Mesendoderm (in vitro differentiated cells): ENCODE measurements at regions not wholly inside any gene's neighbourhood (a gene's known extent, or its start where the extent isn't known, plus 50 kb on each side); places are given as distances from the start of the nearest gene placed in this dataset.
A peak's percentile ranks its signal among the peaks of the same experiment; 100 is the strongest.
"Not testable (repeated sequence)": the region's sequence is repeated elsewhere in the genome, so short reads cannot be mapped to it uniquely, and the experiment has no call there.

ENCODE experiments used
- DNase-seq: peaks from one replicate; pipeline ENCODE4 v3.0.0; 2013
- H2AK5ac ChIP-seq: 2 replicates; pipeline ENCODE4 v1.6.1; 2013; ENCODE audit warnings: low read length, inconsistent platforms
- H2BK120ac ChIP-seq: 2 replicates; pipeline ENCODE4 v1.6.1; 2013; ENCODE audit warnings: low read depth, mild to moderate bottlenecking, low read length, moderate library complexity, mixed read lengths
- H2BK15ac ChIP-seq: replicated peaks from 2 replicates; pipeline ENCODE4 v1.6.1; 2013; ENCODE audit warnings: low read depth, mild to moderate bottlenecking, moderate library complexity
- H2BK5ac ChIP-seq: 2 replicates; pipeline ENCODE4 v1.6.1; 2013; ENCODE audit warnings: low read length, inconsistent platforms
- H3K18ac ChIP-seq: 2 replicates; pipeline ENCODE4 v1.6.1; 2013; ENCODE audit warnings: mild to moderate bottlenecking, low read length, mixed read lengths
- H3K23ac ChIP-seq: one replicate; pipeline ENCODE4 v1.6.1; 2013; ENCODE audit warnings: low read length
- H3K27ac ChIP-seq: 2 replicates; pipeline ENCODE4 v1.5.1; 2013; ENCODE audit warnings: low read depth, mild to moderate bottlenecking, inconsistent platforms, low read length, moderate library complexity
- H3K27me3 ChIP-seq: 2 replicates; pipeline ENCODE4 v1.6.1; 2013; ENCODE audit warnings: low read length, control low read depth, mild to moderate bottlenecking, inconsistent platforms; ENCODE audit not compliant: insufficient read depth, poor library complexity
- H3K36me3 ChIP-seq: 2 replicates; pipeline ENCODE4 v1.6.1; 2013; ENCODE audit warnings: low read length, inconsistent platforms; ENCODE audit not compliant: control insufficient read depth, insufficient read depth
- H3K4ac ChIP-seq: one replicate; pipeline ENCODE4 v1.6.1; 2013; ENCODE audit warnings: low read depth, mild to moderate bottlenecking, low read length, moderate library complexity
- H3K4me1 ChIP-seq: 2 replicates; pipeline ENCODE4 v1.6.1; 2013; ENCODE audit warnings: low read depth, low read length, inconsistent platforms; ENCODE audit not compliant: control insufficient read depth
- H3K4me2 ChIP-seq: 2 replicates; pipeline ENCODE4 v1.6.1; 2013; ENCODE audit warnings: low read length
- H3K4me3 ChIP-seq: 2 replicates; pipeline ENCODE4 v1.5.1; 2013; ENCODE audit warnings: mild to moderate bottlenecking, low read length
- H3K56ac ChIP-seq: one replicate; pipeline ENCODE4 v1.6.1; 2013; ENCODE audit warnings: low read length
- H3K79me1 ChIP-seq: 2 replicates; pipeline ENCODE4 v1.6.1; 2013; ENCODE audit warnings: low read length, inconsistent platforms
- H3K79me2 ChIP-seq: 2 replicates; pipeline ENCODE4 v1.6.1; 2013; ENCODE audit warnings: mild to moderate bottlenecking, low read length; ENCODE audit not compliant: control insufficient read depth, insufficient read depth
- H3K9ac ChIP-seq: 2 replicates; pipeline ENCODE4 v1.6.1; 2013; ENCODE audit warnings: low read length, inconsistent platforms
- H4K5ac ChIP-seq: one replicate; pipeline ENCODE4 v1.6.1; 2013; ENCODE audit warnings: low read length
- H4K8ac ChIP-seq: one replicate; pipeline ENCODE4 v1.6.1; 2013; ENCODE audit warnings: low read depth, mild to moderate bottlenecking, control low read depth, low read length, moderate library complexity
- WGBS: extraction: QIAGEN DNeasy Blood & Tissue Kit; methylation state at CpG from one replicate; pipeline ENCODE4 v1.1.7; 2013; ENCODE audit warnings: low lambda C conversion rate, missing lambda C conversion rate; ENCODE audit not compliant: insufficient coverage; ENCODE audit errors: extremely low coverage; 5-methylcytosine and 5-hydroxymethylcytosine counted together

- no peak overlapping the region for H4K8ac ChIP-seq
- no peaks in the 10 kb centered on the region for H3K36me3 ChIP-seq
- H3K18ac ChIP-seq, result no peak overlapping the region
- peak; percentile 32 for DNase-seq
- no peak overlapping the region for H3K4me3 ChIP-seq
- H4K5ac ChIP-seq, result no peak overlapping the region
- no peaks in the 10 kb centered on the region for H3K27me3 ChIP-seq
- H2BK15ac ChIP-seq, result no peak overlapping the region
- no peak overlapping the region for H2AK5ac ChIP-seq
- no peak overlapping the region for H3K56ac ChIP-seq
- H3K79me2 ChIP-seq, result no peaks in the 10 kb centered on the region
- no peak overlapping the region for H2BK120ac ChIP-seq
- H3K4me1 ChIP-seq, result no peaks in the 10 kb centered on the region
- no peaks in the 10 kb centered on the region for H3K79me1 ChIP-seq
- H3K27ac ChIP-seq, result no peak overlapping the region
- no CpG with 5 or more reads among the region's 2 CpGs for WGBS
- no peak overlapping the region for H3K4me2 ChIP-seq
- H3K23ac ChIP-seq, result no peak overlapping the region
- no peak overlapping the region for H2BK5ac ChIP-seq
- H3K9ac ChIP-seq, result no peak overlapping the region
- H3K4ac ChIP-seq, result no peak overlapping the region
Measured at GRCh38 chr5:25975885-25976284, 1062.5 kb downstream of the CDH9 start.

- Histone ChIP-seq H3K79me2 (no peaks in the 10 kb centered on the region), H3K4me1 (no peaks in the 10 kb centered on the region), H2BK15ac (no peak overlapping the region), H4K8ac (no peak overlapping the region), H2BK5ac (no peak overlapping the region), H3K18ac (no peak overlapping the region), H3K4ac (no peak overlapping the region), H4K5ac (no peak overlapping the region), H2BK120ac (no peak overlapping the region), H3K56ac (no peak overlapping the region), H3K23ac (no peak overlapping the region), H3K79me1 (no peaks in the 10 kb centered on the region), H3K4me3 (no peak overlapping the region), H3K27me3 (no peaks in the 10 kb centered on the region), H3K4me2 (no peak overlapping the region), H3K36me3 (no peaks in the 10 kb centered on the region), H3K9ac (no peak overlapping the region), H2AK5ac (no peak overlapping the region), H3K27ac (no peak overlapping the region)
- WGBS, result no CpG with 5 or more reads among the region's 1 CpG
- DNase-seq, result no peak
Measured at GRCh38 chr5:25974451-25974850, 1063.9 kb downstream of the CDH9 start.

DNA sequence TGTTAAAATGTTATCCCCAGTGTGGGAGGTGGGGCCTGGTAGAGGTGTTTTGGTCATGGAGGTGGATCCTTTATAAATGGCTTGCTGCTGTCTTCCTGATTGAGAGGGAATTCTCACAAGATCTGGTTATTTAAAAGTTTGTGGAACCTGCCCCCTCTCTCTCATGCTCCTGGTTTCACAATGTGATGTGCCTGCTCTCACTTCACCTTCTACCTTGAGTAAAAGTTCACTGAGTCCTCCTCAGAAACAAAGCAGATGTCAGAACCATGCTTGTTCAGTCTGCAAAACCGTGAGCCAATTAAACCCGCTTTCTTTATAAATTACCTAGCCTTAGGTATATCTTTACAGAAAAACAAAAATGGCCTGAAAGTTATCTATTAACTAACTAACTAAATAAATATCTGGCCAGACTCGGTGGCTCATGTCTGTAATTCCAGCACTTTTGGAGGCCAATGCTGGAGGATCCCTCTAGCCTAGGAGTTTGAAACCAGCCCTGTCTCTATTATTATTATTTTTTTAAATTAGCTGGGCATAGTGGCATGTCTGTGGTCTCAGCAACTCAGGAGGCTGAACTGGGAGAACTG, 1067.4 kb downstream of the CDH9 start:
- Histone ChIP-seq H3K18ac (no peak overlapping the region), H3K27ac (no peak overlapping the region), H3K4me2 (no peak overlapping the region), H3K4me3 (no peak overlapping the region), H3K4me1 (no peaks in the 10 kb centered on the region), H2BK120ac (no peak overlapping the region), H4K5ac (no peak overlapping the region), H2BK5ac (no peak overlapping the region), H3K36me3 (no peaks in the 10 kb centered on the region), H2BK15ac (no peak overlapping the region), H3K23ac (no peak overlapping the region), H3K4ac (no peak overlapping the region), H3K27me3 (no peaks in the 10 kb centered on the region), H3K79me2 (no peaks in the 10 kb centered on the region), H4K8ac (no peak overlapping the region), H3K56ac (no peak overlapping the region), H2AK5ac (no peak overlapping the region), H3K79me1 (no peaks in the 10 kb centered on the region), H3K9ac (no peak overlapping the region)
- WGBS, result no CpG with 5 or more reads among the region's 3 CpGs
- no peak for DNase-seq

DNA sequence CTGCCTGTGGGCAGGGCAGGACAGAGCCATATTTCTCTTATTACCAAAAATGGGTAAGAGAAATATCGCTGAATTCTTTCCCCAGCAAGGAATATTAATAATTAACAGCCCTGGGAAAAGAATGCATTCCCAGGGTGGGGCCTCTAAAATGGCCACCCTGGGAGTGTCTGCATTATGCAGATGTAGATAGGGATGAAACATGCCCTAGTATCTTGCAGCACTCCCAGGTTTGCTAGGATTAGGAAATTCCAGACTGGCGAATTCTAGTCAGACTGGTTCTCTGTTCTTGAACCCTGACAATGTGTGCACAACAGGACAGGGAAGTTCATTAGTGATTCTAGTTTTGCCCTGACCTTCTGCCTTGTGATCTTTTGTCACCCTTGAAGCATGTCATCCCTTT, 1069.3 kb downstream of the CDH9 start:
- not testable (repeated sequence) for H3K79me1 ChIP-seq, H2AK5ac ChIP-seq, H2BK120ac ChIP-seq, H3K4ac ChIP-seq, H2BK5ac ChIP-seq, H3K4me1 ChIP-seq, H3K18ac ChIP-seq, H3K27ac ChIP-seq, H3K56ac ChIP-seq, H3K36me3 ChIP-seq, H4K8ac ChIP-seq, H3K79me2 ChIP-seq, H2BK15ac ChIP-seq, H3K23ac ChIP-seq, H4K5ac ChIP-seq, H3K4me2 ChIP-seq, H3K4me3 ChIP-seq, H3K27me3 ChIP-seq, H3K9ac ChIP-seq
- no CpG with 5 or more reads among the region's 2 CpGs for WGBS
- peak; percentile 1 for DNase-seq

GRCh38 chr5:25964009-25964372, 1074.4 kb downstream of the CDH9 start:
- no CpG with 5 or more reads among the region's 3 CpGs for WGBS
- Histone ChIP-seq H3K27me3 (no peaks in the 10 kb centered on the region), H3K9ac (no peak overlapping the region)

GRCh38 chr5:25963251-25964008, 1075.0 kb downstream of the CDH9 start:
- Histone ChIP-seq H3K4me1 (no peaks in the 10 kb centered on the region), H2BK15ac (no peak overlapping the region), H3K27ac (no peak overlapping the region), H4K8ac (no peak overlapping the region), H3K18ac (no peak overlapping the region), H3K27me3 (no peaks in the 10 kb centered on the region), H3K56ac (no peak overlapping the region), H2AK5ac (no peak overlapping the region), H3K4me2 (no peak overlapping the region), H4K5ac (no peak overlapping the region), H2BK120ac (no peak overlapping the region), H3K79me1 (no peaks in the 10 kb centered on the region), H3K79me2 (no peaks in the 10 kb centered on the region), H2BK5ac (no peak overlapping the region), H3K4ac (no peak overlapping the region), H3K9ac (no peak overlapping the region), H3K4me3 (no peak overlapping the region), H3K36me3 (no peaks in the 10 kb centered on the region), H3K23ac (no peak overlapping the region)
- DNase-seq, result no peak
- no CpG with 5 or more reads among the region's 5 CpGs for WGBS

More at GRCh38 chr5:25964009-25964372, 1074.4 kb downstream of the CDH9 start:
- no peaks in the 10 kb centered on the region for H3K79me1 ChIP-seq
- H3K23ac ChIP-seq, result no peak overlapping the region
- H3K36me3 ChIP-seq, result no peaks in the 10 kb centered on the region
- H3K18ac ChIP-seq, result no peak overlapping the region
- H3K27ac ChIP-seq, result no peak overlapping the region
- H2BK5ac ChIP-seq, result no peak overlapping the region
- H4K8ac ChIP-seq, result no peak overlapping the region
- no peaks in the 10 kb centered on the region for H3K79me2 ChIP-seq
- no peak overlapping the region for H3K4me2 ChIP-seq
- no peak for DNase-seq
- H2AK5ac ChIP-seq, result no peak overlapping the region
- H2BK15ac ChIP-seq, result no peak overlapping the region
- H3K4ac ChIP-seq, result no peak overlapping the region
- H3K4me3 ChIP-seq, result no peak overlapping the region
- H2BK120ac ChIP-seq, result no peak overlapping the region
- H3K4me1 ChIP-seq, result no peaks in the 10 kb centered on the region
- no peak overlapping the region for H3K56ac ChIP-seq
- no peak overlapping the region for H4K5ac ChIP-seq
